Neuronal stem cell (in vitro differentiated cells): ENCODE measurements at regions not wholly inside any gene's neighbourhood (a gene's known extent, or its start where the extent isn't known, plus 50 kb on each side); places are given as distances from the start of the nearest gene placed in this dataset.

Experiments used
- DNase-seq: peaks from one replicate; pipeline ENCODE4 v3.0.0-alpha.2; 2013; ENCODE audit warnings: low spot score
- H2AFZ ChIP-seq: one replicate; pipeline ENCODE4 v1.6.1; 2013; ENCODE audit warnings: mild to moderate bottlenecking, low read length, inconsistent platforms
- H2AK5ac ChIP-seq: 2 replicates; pipeline ENCODE4 v1.6.1; 2013; ENCODE audit warnings: low read depth, mild to moderate bottlenecking, inconsistent platforms, low read length, moderate library complexity, mixed read lengths
- H2BK120ac ChIP-seq: 2 replicates; pipeline ENCODE4 v1.6.1; 2013; ENCODE audit warnings: low read depth, mild to moderate bottlenecking, inconsistent platforms, low read length, moderate library complexity, mixed read lengths
- H2BK12ac ChIP-seq: one replicate; pipeline ENCODE4 v1.6.1; 2013; ENCODE audit warnings: low read length, inconsistent platforms
- H2BK15ac ChIP-seq: 2 replicates; pipeline ENCODE4 v1.6.1; 2013; ENCODE audit warnings: mild to moderate bottlenecking, low read length, inconsistent platforms, mixed read lengths
- H2BK5ac ChIP-seq: one replicate; pipeline ENCODE4 v1.6.1; 2013; ENCODE audit warnings: inconsistent platforms, mild to moderate bottlenecking, low read length, moderate library complexity
- H3K14ac ChIP-seq: one replicate; pipeline ENCODE4 v1.6.1; 2013; ENCODE audit warnings: low read length, inconsistent platforms
- H3K18ac ChIP-seq: 2 replicates; pipeline ENCODE4 v1.6.1; 2013; ENCODE audit warnings: low read length, inconsistent platforms
- H3K23ac ChIP-seq: 2 replicates; pipeline ENCODE4 v1.6.1; 2013; ENCODE audit warnings: low read depth, mild to moderate bottlenecking, mixed read lengths, low read length, inconsistent platforms; ENCODE audit not compliant: poor library complexity
- H3K27ac ChIP-seq: replicated peaks from 3 replicates; pipeline ENCODE4 v1.5.1; 2013; ENCODE audit warnings: low read length, inconsistent platforms
- H3K27me3 ChIP-seq, 3 experiments: 2 replicates each; pipeline ENCODE4 v1.6.1; 2013; ENCODE audit warnings: low read length in 3 of 3, mild to moderate bottlenecking in 2 of 3, inconsistent platforms in 1 of 3, low read depth in 1 of 3, mixed read lengths in 1 of 3, moderate library complexity in 1 of 3; ENCODE audit not compliant: control insufficient read depth in 3 of 3, insufficient read depth in 3 of 3
- H3K36me3 ChIP-seq, 2 donors: replicated peaks in 1 of 2; 2 replicates each; pipeline ENCODE4 v1.6.1; 2013; ENCODE audit warnings: low read length in 2 of 2; ENCODE audit not compliant: control insufficient read depth in 2 of 2, insufficient read depth in 2 of 2
- H3K4ac ChIP-seq: 2 replicates; pipeline ENCODE4 v1.6.1; 2013; ENCODE audit warnings: inconsistent platforms, mild to moderate bottlenecking, low read length, moderate library complexity
- H3K4me1 ChIP-seq, 2 donors: 1 replicate in 1 of 2; 2 replicates in 1 of 2; pipeline ENCODE4 v1.6.1; 2013; ENCODE audit warnings: low read length in 2 of 2, low read depth in 1 of 2; ENCODE audit not compliant: control insufficient read depth in 2 of 2, insufficient read depth in 1 of 2
- H3K4me2 ChIP-seq: one replicate; pipeline ENCODE4 v1.6.1; 2013; ENCODE audit warnings: mild to moderate bottlenecking, low read length, inconsistent platforms; ENCODE audit not compliant: insufficient read depth, poor library complexity, severe bottlenecking
- H3K4me3 ChIP-seq, 2 donors: 2 replicates each; pipeline ENCODE4 v1.5.1; 2013; ENCODE audit warnings: low read length in 2 of 2, mild to moderate bottlenecking in 2 of 2, inconsistent platforms in 1 of 2, moderate library complexity in 1 of 2
- H3K79me1 ChIP-seq: one replicate; pipeline ENCODE4 v1.6.1; 2013; ENCODE audit warnings: low read depth, mild to moderate bottlenecking, inconsistent platforms, low read length, moderate library complexity
- H3K9ac ChIP-seq: one replicate; pipeline ENCODE4 v1.6.1; 2013; ENCODE audit warnings: mild to moderate bottlenecking, low read depth, low read length, inconsistent platforms; ENCODE audit not compliant: poor library complexity
- H3K9me3 ChIP-seq, 2 donors: replicated peaks in 1 of 2; 2 replicates each; pipeline versions ENCODE3 to v1.6.1; 2013; ENCODE audit warnings: low read length in 2 of 2, mild to moderate bottlenecking in 2 of 2, inconsistent platforms in 1 of 2, low read depth in 1 of 2, mixed read lengths in 1 of 2, moderate library complexity in 1 of 2; ENCODE audit not compliant: control insufficient read depth in 2 of 2, insufficient read depth in 1 of 2
- H4K8ac ChIP-seq: one replicate; pipeline ENCODE4 v1.6.1; 2013; ENCODE audit warnings: low read depth, mild to moderate bottlenecking, inconsistent platforms, low read length, moderate library complexity
- H4K91ac ChIP-seq: one replicate; pipeline ENCODE4 v1.6.1; 2013; ENCODE audit warnings: low read length, low read depth, mild to moderate bottlenecking, inconsistent platforms; ENCODE audit not compliant: poor library complexity
- WGBS, 2 donors: extraction: QIAGEN DNeasy Blood & Tissue Kit; methylation state at CpG; one replicate each; pipeline ENCODE4 v1.1.7; 2013; ENCODE audit warnings: missing lambda C conversion rate in 2 of 2, mixed read lengths in 1 of 2; ENCODE audit not compliant: insufficient read length in 2 of 2, insufficient replicate concordance in 1 of 2; ENCODE audit errors: extremely low coverage in 2 of 2; 5-methylcytosine and 5-hydroxymethylcytosine counted together

DNA sequence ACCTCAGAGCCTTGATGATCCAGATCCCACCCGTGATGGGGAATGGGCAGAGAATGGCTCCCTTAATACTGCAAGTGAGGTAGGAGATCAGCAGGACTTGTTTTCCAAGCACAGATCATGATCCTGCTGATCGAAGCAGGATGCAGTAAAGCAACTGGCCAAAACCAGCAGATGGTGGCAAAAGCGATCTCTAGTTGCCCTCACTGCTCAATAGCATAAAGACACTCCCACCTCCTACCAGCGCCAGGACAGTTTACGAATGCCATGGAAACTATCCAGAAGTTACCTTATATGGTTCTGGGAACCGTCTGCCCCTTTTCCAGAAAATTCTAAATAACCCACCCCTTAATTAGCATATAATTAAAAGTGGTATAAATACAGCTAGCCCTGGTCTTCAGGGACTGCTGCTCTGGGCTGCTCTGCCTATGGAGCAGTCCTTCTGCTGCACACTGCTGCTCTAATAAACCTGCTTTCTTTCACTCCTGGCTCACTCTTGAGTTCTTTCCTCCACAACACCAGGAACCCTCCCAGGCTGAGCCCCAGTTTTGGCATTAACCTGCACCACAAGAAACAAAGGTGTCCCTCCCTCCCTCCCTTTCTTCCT lies 415.8 kb downstream of the PREX1 start:
- H3K14ac ChIP-seq, result no peak overlapping the region
- H2BK120ac ChIP-seq, result no peak overlapping the region
- no peak overlapping the region for H2BK12ac ChIP-seq
- no peak overlapping the region for H3K4me3 ChIP-seq
- H4K91ac ChIP-seq, result no peak overlapping the region
- H3K27ac ChIP-seq, result no peak overlapping the region
- H3K4me1 ChIP-seq, result peaks cover 0 to 7% of the 10 kb centered on the region in 2 donors
- H3K4ac ChIP-seq, result no peak overlapping the region
- no peak overlapping the region for H2AK5ac ChIP-seq
- H3K4me2 ChIP-seq, result no peak overlapping the region
- H2BK5ac ChIP-seq, result no peak overlapping the region
- no peak overlapping the region for H2AFZ ChIP-seq
- no peak overlapping the region for H3K18ac ChIP-seq
- DNase-seq, result no peak
- no peak overlapping the region for H2BK15ac ChIP-seq
- no peaks in the 10 kb centered on the region for H3K36me3 ChIP-seq
- no peak overlapping the region for H4K8ac ChIP-seq
- no peak overlapping the region for H3K9ac ChIP-seq
- no CpG with 5 or more reads among the region's 6 CpGs for WGBS, 2 donors
- H3K79me1 ChIP-seq, result no peaks in the 10 kb centered on the region
- H3K27me3 ChIP-seq, result no peaks in the 10 kb centered on the region
- no peak overlapping the region for H3K23ac ChIP-seq
- peaks cover 0 to 2% of the 10 kb centered on the region in 2 donors for H3K9me3 ChIP-seq

GRCh38 chr20:48411245-48411644 lies 416.6 kb downstream of the PREX1 start:
- H3K36me3 ChIP-seq, result no peaks in the 10 kb centered on the region
- no peak overlapping the region for H3K27ac ChIP-seq
- H3K4me3 ChIP-seq, result no peak overlapping the region
- H3K23ac ChIP-seq, result no peak overlapping the region
- H3K9ac ChIP-seq, result no peak overlapping the region
- no peak overlapping the region for H3K4me2 ChIP-seq
- no peak overlapping the region for H4K8ac ChIP-seq
- no peaks in the 10 kb centered on the region for H3K79me1 ChIP-seq
- H3K27me3 ChIP-seq, result no peaks in the 10 kb centered on the region
- no peak overlapping the region for H2AK5ac ChIP-seq
- no peak overlapping the region for H2AFZ ChIP-seq
- H2BK5ac ChIP-seq, result no peak overlapping the region
- no peak for DNase-seq
- no peak overlapping the region for H2BK12ac ChIP-seq
- no peak overlapping the region for H3K18ac ChIP-seq
- peaks cover 0 to 2% of the 10 kb centered on the region in 2 donors for H3K9me3 ChIP-seq
- WGBS, 2 donors, result no CpG with 5 or more reads among the region's 3 CpGs
- H4K91ac ChIP-seq, result no peak overlapping the region
- H3K4me1 ChIP-seq, result peaks cover 0 to 12% of the 10 kb centered on the region in 2 donors
- no peak overlapping the region for H3K4ac ChIP-seq
- H3K14ac ChIP-seq, result no peak overlapping the region
- H2BK15ac ChIP-seq, result no peak overlapping the region
- no peak overlapping the region for H2BK120ac ChIP-seq

DNA sequence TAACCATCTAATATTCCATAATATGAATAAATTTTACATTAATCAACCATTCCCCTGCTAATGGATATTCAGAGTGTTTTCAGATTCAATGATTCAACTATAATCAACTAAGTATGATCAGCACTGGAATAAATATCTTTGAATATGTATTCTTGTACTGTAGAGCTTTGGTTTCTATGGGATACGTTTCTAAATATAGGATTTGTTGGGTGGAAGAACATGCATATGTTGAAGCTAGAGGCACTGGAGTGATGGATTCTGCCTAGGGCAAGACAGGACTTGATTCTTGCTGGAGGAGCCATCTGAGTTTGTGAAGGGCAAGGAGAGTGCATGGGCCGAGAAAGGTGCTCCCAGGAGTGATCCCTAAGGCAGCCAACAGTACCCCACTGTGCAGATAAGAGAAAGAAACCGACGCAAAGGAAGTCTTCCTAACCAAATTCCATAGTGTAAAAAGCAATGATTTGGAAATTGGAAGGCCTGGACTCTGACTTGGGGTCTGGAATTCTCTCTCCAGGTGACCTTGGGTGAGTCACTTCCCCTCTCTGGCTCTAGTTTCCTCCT lies 418.7 kb downstream of the PREX1 start:
- Histone ChIP-seq H3K9me3 (peaks cover 0 to 2% of the 10 kb centered on the region in 2 donors), H3K4me3 (no peak overlapping the region), H3K4me2 (no peak overlapping the region), H3K79me1 (no peaks in the 10 kb centered on the region), H2BK5ac (no peak overlapping the region), H3K18ac (no peak overlapping the region), H2BK15ac (no peak overlapping the region), H3K4me1 (peaks cover 0 to 11% of the 10 kb centered on the region in 2 donors), H3K14ac (no peak overlapping the region), H2BK120ac (no peak overlapping the region), H2AK5ac (no peak overlapping the region), H4K8ac (no peak overlapping the region), H3K27ac (no peak overlapping the region), H2AFZ (no peak overlapping the region), H2BK12ac (no peak overlapping the region), H3K23ac (no peak overlapping the region), H4K91ac (no peak overlapping the region), H3K36me3 (no peaks in the 10 kb centered on the region), H3K9ac (no peak overlapping the region), H3K4ac (no peak overlapping the region), H3K27me3 (no peaks in the 10 kb centered on the region)
- DNase-seq, result no peak
- no CpG with 5 or more reads among the region's 4 CpGs for WGBS, 2 donors

DNA sequence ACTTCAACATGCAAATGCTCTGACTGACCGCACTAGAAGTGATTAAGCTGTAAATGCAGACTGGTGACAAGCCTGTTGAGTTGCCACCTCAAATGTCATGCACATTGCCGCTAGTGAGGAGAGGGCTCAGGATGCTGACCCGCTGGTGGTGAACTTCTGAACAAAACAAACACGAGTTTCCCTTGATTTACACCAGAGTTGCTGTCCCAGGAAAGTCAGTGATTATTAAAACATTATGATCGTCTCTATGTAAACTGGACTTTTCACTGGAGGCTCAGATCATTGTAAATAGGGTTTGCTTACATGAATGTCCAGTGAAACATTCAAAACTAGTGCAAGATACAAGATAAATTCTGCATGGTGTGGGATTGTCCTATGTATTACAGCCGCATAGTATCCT lies 420.1 kb downstream of the PREX1 start:
- H2BK15ac ChIP-seq, result no peak overlapping the region
- H2BK120ac ChIP-seq, result no peak overlapping the region
- no peak overlapping the region for H3K4me3 ChIP-seq
- no peak overlapping the region for H2AK5ac ChIP-seq
- H2BK5ac ChIP-seq, result no peak overlapping the region
- no peaks in the 10 kb centered on the region for H3K36me3 ChIP-seq
- no peak overlapping the region for H3K18ac ChIP-seq
- no peak overlapping the region for H2AFZ ChIP-seq
- H3K23ac ChIP-seq, result no peak overlapping the region
- H3K14ac ChIP-seq, result no peak overlapping the region
- no peaks in the 10 kb centered on the region for H3K27me3 ChIP-seq
- no peak overlapping the region for H3K9ac ChIP-seq
- H3K79me1 ChIP-seq, result no peaks in the 10 kb centered on the region
- H3K4me1 ChIP-seq, result peaks cover 0 to 12% of the 10 kb centered on the region in 2 donors
- H2BK12ac ChIP-seq, result no peak overlapping the region
- H4K8ac ChIP-seq, result no peak overlapping the region
- H3K27ac ChIP-seq, result no peak overlapping the region
- no CpG with 5 or more reads among the region's 6 CpGs for WGBS, 2 donors
- DNase-seq, result no peak
- peaks cover 0 to 2% of the 10 kb centered on the region in 2 donors for H3K9me3 ChIP-seq
- H3K4ac ChIP-seq, result no peak overlapping the region
- no peak overlapping the region for H3K4me2 ChIP-seq
- no peak overlapping the region for H4K91ac ChIP-seq
